Medulla oblongata (tissue), 1 donor: ENCODE measurements at regions not wholly inside any gene's neighbourhood (a gene's known extent, or its start where the extent isn't known, plus 50 kb on each side); places are given as distances from the start of the nearest gene placed in this dataset.

ENCODE experiments used
- DNase-seq: peaks from one replicate; pipeline ENCODE4 v3.0.0-alpha.2; 2015; ENCODE audit errors: extremely low spot score

GRCh38 chr10:85145966-85146365 is 817.6 kb downstream of the CCSER2 start:
- no peak for DNase-seq

- peak; percentile 54 for DNase-seq
Measured at GRCh38 chr10:85147346-85148250, 819.2 kb downstream of the CCSER2 start.

GRCh38 chr10:85148693-85149640 is 820.6 kb downstream of the CCSER2 start:
- peak; percentile 51 for DNase-seq

- no peak for DNase-seq
Measured at GRCh38 chr10:85149766-85150165, 821.4 kb downstream of the CCSER2 start.

GRCh38 chr10:85151506-85151905 is 823.1 kb downstream of the CCSER2 start:
- no peak for DNase-seq

GRCh38 chr10:85152496-85152895 is 824.1 kb downstream of the CCSER2 start:
- DNase-seq: no peak

- DNase-seq: no peak
Measured at GRCh38 chr10:85152911-85153310, 824.5 kb downstream of the CCSER2 start.

GRCh38 chr10:85157206-85157605 is 828.8 kb downstream of the CCSER2 start:
- no peak for DNase-seq

GRCh38 chr10:85168243-85168642 is 839.9 kb downstream of the CCSER2 start:
- no peak for DNase-seq

GRCh38 chr10:85170026-85170425 is 841.6 kb downstream of the CCSER2 start:
- DNase-seq: no peak

GRCh38 chr10:85175635-85176034 is 847.2 kb downstream of the CCSER2 start:
- no peak for DNase-seq

GRCh38 chr10:85177767-85178166 is 849.4 kb downstream of the CCSER2 start:
- DNase-seq: no peak

- no peak for DNase-seq
Measured at GRCh38 chr10:85187047-85187446, 858.7 kb downstream of the CCSER2 start.

GRCh38 chr10:85188770-85189484 is 860.5 kb downstream of the CCSER2 start:
- no peak for DNase-seq

- no peak for DNase-seq
Measured at GRCh38 chr10:85193796-85194195, 865.4 kb downstream of the CCSER2 start.

- DNase-seq: no peak
Measured at GRCh38 chr10:85194706-85195105, 866.3 kb downstream of the CCSER2 start.

GRCh38 chr10:85195596-85195995 is 867.2 kb downstream of the CCSER2 start:
- no peak for DNase-seq

- DNase-seq: no peak
Measured at GRCh38 chr10:85204814-85205213, 876.4 kb downstream of the CCSER2 start.

GRCh38 chr10:85212526-85212925 is 884.1 kb downstream of the CCSER2 start:
- DNase-seq: no peak

- DNase-seq: no peak
Measured at GRCh38 chr10:85213493-85213892, 885.1 kb downstream of the CCSER2 start.

GRCh38 chr10:85222300-85222699 is 893.9 kb downstream of the CCSER2 start:
- DNase-seq: peak; percentile 17
